ENCODE measurements at regions not wholly inside any gene's neighbourhood (a gene's known extent, or its start where the extent isn't known, plus 50 kb on each side); places are given as distances from the start of the nearest gene placed in this dataset.

- TF ChIP-seq MAX (IDR thresholded peaks at IDR 0.05) (no peak), POLR2A (IDR thresholded peaks at IDR 0.05; ENCODE audit: borderline replicate concordance, extremely low read depth, insufficient read depth, insufficient read length) (no peak), POLR2AphosphoS5 (IDR thresholded peaks at IDR 0.05; ENCODE audit: low read depth, low read length) (no peak), CTCF (IDR thresholded peaks at IDR 0.05 in 2 of 3, conservative IDR thresholded peaks at IDR 0.05 in 1 of 3; ENCODE audit: borderline replicate concordance in 1 of 3, insufficient read depth in 1 of 3, low read depth in 2 of 3, low read length in 2 of 3) (no peak), YY1 (IDR thresholded peaks at IDR 0.05; ENCODE audit: extremely low read depth, insufficient replicate concordance, low read depth, low read length) (no peak), JUND (IDR thresholded peaks at IDR 0.05) (no peak)
Measured at GRCh38 chr7:9283246-9283645, 849.8 kb downstream of the NXPH1 start.
